HepG2 (cell line): ENCODE measurements at regions not wholly inside any gene's neighbourhood (a gene's known extent, or its start where the extent isn't known, plus 50 kb on each side); places are given as distances from the start of the nearest gene placed in this dataset.

Experiments used
- ATF3 ChIP-seq: sonication (generic); formaldehyde crosslinking; IDR thresholded peaks from 2 replicates; pipeline ENCODE4 v1.4.0; 2020; ENCODE audit warnings: missing genetic modification reagents
- CREB1 ChIP-seq, 2 experiments: fragments of 450-650 bp in 1 of 2; IDR thresholded peaks; 2 replicates each; pipeline ENCODE4 v1.6.1; 2016 to 2017; ENCODE audit warnings: control low read depth in 1 of 2, mild to moderate bottlenecking in 1 of 2, missing compliant biosample characterization in 1 of 2, missing genetic modification characterization in 1 of 2
- MEF2D ChIP-seq: sonication (generic); formaldehyde crosslinking; IDR thresholded peaks from 2 replicates; pipeline ENCODE4 v1.5.1; 2020; ENCODE audit warnings: mild to moderate bottlenecking, missing genetic modification reagents
- POLR2A ChIP-seq, 2 experiments: IDR thresholded peaks; 2 replicates each; pipeline ENCODE4 v1.6.1; 2011; ENCODE audit warnings: low read depth in 2 of 2, low read length in 2 of 2, mild to moderate bottlenecking in 1 of 2, moderate library complexity in 1 of 2; ENCODE audit not compliant: insufficient read depth in 1 of 2
- SALL2 ChIP-seq: sonication (generic); formaldehyde crosslinking; IDR thresholded peaks from 2 replicates; pipeline ENCODE4 v1.8.1; 2023; ENCODE audit warnings: mild to moderate bottlenecking, missing genetic modification reagents, inconsistent platforms
- ZNF460 ChIP-seq: sonication (generic); formaldehyde crosslinking; IDR thresholded peaks from 2 replicates; pipeline ENCODE4 v1.5.1; 2020; ENCODE audit warnings: missing genetic modification reagents, mild to moderate bottlenecking, borderline replicate concordance
- ZNF646 ChIP-seq: sonication (generic); formaldehyde crosslinking; IDR thresholded peaks from 2 replicates; pipeline ENCODE4 v1.9.0; 2021; ENCODE audit warnings: mild to moderate bottlenecking, missing genetic modification reagents

GRCh38 chr2:211129798-211130197, 573.4 kb downstream of the CPS1 start:
- no peak for TF ChIP-seq ATF3
- no peak for TF ChIP-seq SALL2 (CRISPR knock-in tag)
- no peak for TF ChIP-seq POLR2A (IDR thresholded peaks at IDR 0.05; ENCODE audit: insufficient read depth in 1 of 2, low read depth in 2 of 2, low read length in 2 of 2)
- no peak for TF ChIP-seq ZNF646 (CRISPR knock-in tag)
- no peak for TF ChIP-seq CREB1 (IDR thresholded peaks at IDR 0.05)
- TF ChIP-seq CREB1 (CRISPR knock-in tag; IDR thresholded peaks at IDR 0.05), result no peak
- no peak for TF ChIP-seq MEF2D (CRISPR knock-in tag)
- TF ChIP-seq ZNF460, result no peak
